ENCODE measurements at regions not wholly inside any gene's neighbourhood (a gene's known extent, or its start where the extent isn't known, plus 50 kb on each side); places are given as distances from the start of the nearest gene placed in this dataset.

- no peak for TF ChIP-seq POLR2A (IDR thresholded peaks at IDR 0.05)
- no peak for TF ChIP-seq CTCF (IDR thresholded peaks at IDR 0.05)
Observed at GRCh38 chr13:106723036-106723435, 155.1 kb upstream of the ARGLU1 start.
